ENCODE measurements at regions not wholly inside any gene's neighbourhood (a gene's known extent, or its start where the extent isn't known, plus 50 kb on each side); places are given as distances from the start of the nearest gene placed in this dataset.

DNA sequence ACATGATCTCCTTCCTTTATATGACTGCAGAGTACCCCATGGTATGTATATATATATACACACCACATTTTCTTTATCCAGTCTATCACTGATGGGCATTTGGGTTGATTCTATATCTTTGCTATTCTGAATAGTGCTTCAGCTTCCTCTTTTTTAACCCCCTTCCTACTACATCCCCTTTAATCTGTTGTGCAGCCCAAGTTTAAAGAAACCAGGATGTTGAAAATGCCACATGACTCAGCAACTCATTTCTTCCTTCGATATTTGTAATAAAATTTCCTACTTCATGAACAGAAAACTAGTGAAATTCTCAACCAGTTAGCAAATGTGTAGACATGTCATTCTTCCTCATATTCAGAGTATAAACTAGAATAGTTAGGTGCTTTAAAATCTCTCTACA lies 1245.7 kb upstream of the SORCS1 start:
- WGBS, 2 donors = 37 to 77% methylated on average over 1 of the region's 1 CpG
- intact Hi-C loops (cut with DNase I) = no loop called here
- no peak for TF ChIP-seq POLR2AphosphoS5 (IDR thresholded peaks at IDR 0.05)
- TF ChIP-seq POLR2A (IDR thresholded peaks at IDR 0.05) = no peak
- TF ChIP-seq EP300 (IDR thresholded peaks at IDR 0.05) = no peak
- TF ChIP-seq, protein P1, sequence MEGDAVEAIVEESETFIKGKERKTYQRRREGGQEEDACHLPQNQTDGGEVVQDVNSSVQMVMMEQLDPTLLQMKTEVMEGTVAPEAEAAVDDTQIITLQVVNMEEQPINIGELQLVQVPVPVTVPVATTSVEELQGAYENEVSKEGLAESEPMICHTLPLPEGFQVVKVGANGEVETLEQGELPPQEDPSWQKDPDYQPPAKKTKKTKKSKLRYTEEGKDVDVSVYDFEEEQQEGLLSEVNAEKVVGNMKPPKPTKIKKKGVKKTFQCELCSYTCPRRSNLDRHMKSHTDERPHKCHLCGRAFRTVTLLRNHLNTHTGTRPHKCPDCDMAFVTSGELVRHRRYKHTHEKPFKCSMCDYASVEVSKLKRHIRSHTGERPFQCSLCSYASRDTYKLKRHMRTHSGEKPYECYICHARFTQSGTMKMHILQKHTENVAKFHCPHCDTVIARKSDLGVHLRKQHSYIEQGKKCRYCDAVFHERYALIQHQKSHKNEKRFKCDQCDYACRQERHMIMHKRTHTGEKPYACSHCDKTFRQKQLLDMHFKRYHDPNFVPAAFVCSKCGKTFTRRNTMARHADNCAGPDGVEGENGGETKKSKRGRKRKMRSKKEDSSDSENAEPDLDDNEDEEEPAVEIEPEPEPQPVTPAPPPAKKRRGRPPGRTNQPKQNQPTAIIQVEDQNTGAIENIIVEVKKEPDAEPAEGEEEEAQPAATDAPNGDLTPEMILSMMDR (IDR thresholded peaks at IDR 0.05) = no peak

GRCh38 chr10:108409306-108409705 lies 1244.8 kb upstream of the SORCS1 start:
- no peaks in the 10 kb centered on the region for H3K36me3 ChIP-seq
- H3K27ac ChIP-seq = no peak overlapping the region
- no peaks in the 10 kb centered on the region for H3K9me3 ChIP-seq
- H3K4me1 ChIP-seq = no peaks in the 10 kb centered on the region
- H3K4me3 ChIP-seq = no peak overlapping the region
- no peaks in the 10 kb centered on the region for H3K27me3 ChIP-seq
- DNase-seq = no peak
- intact Hi-C loops (cut with DNase I) = no loop called here
- TF ChIP-seq, protein P1 (IDR thresholded peaks at IDR 0.05) = no peak
- TF ChIP-seq POLR2AphosphoS5 (IDR thresholded peaks at IDR 0.05) (no peak), EP300 (IDR thresholded peaks at IDR 0.05) (no peak), POLR2A (IDR thresholded peaks at IDR 0.05) (no peak)

More for the DNA sequence above, 1245.7 kb upstream of the SORCS1 start:
- H3K9me3 ChIP-seq = no peaks in the 10 kb centered on the region
- no peak for DNase-seq
- H3K27me3 ChIP-seq = no peaks in the 10 kb centered on the region
- H3K4me1 ChIP-seq = no peaks in the 10 kb centered on the region
- H3K36me3 ChIP-seq = no peaks in the 10 kb centered on the region
- H3K27ac ChIP-seq = no peak overlapping the region
- no peak overlapping the region for H3K4me3 ChIP-seq

GRCh38 chr10:108404155-108404554 lies 1239.6 kb upstream of the SORCS1 start:
- WGBS, 2 donors = 94 to 97% methylated on average over 1 of the region's 1 CpG
- Histone ChIP-seq H3K9me3 (no peaks in the 10 kb centered on the region), H3K4me3 (no peak overlapping the region), H3K36me3 (no peaks in the 10 kb centered on the region), H3K27ac (no peak overlapping the region), H3K27me3 (no peaks in the 10 kb centered on the region), H3K4me1 (no peaks in the 10 kb centered on the region)
- intact Hi-C loops (cut with DNase I) = no loop called here
- DNase-seq = no peak
- TF ChIP-seq EP300 (IDR thresholded peaks at IDR 0.05) = no peak
- TF ChIP-seq, protein P1 (IDR thresholded peaks at IDR 0.05) = no peak
- no peak for TF ChIP-seq POLR2AphosphoS5 (IDR thresholded peaks at IDR 0.05)
- TF ChIP-seq POLR2A (IDR thresholded peaks at IDR 0.05) = no peak

- Histone ChIP-seq H3K4me3 (no peak overlapping the region), H3K9me3 (no peaks in the 10 kb centered on the region), H3K27ac (no peak overlapping the region), H3K27me3 (no peaks in the 10 kb centered on the region), H3K36me3 (no peaks in the 10 kb centered on the region), H3K4me1 (no peaks in the 10 kb centered on the region)
- TF ChIP-seq, protein P1 (IDR thresholded peaks at IDR 0.05) = no peak
- intact Hi-C loops (cut with DNase I) = no loop called here
- WGBS, 2 donors = 43 to 78% methylated on average over 4 of the region's 4 CpGs
- DNase-seq = no peak
Measured at GRCh38 chr10:108399465-108399864, 1235.0 kb upstream of the SORCS1 start.

DNA sequence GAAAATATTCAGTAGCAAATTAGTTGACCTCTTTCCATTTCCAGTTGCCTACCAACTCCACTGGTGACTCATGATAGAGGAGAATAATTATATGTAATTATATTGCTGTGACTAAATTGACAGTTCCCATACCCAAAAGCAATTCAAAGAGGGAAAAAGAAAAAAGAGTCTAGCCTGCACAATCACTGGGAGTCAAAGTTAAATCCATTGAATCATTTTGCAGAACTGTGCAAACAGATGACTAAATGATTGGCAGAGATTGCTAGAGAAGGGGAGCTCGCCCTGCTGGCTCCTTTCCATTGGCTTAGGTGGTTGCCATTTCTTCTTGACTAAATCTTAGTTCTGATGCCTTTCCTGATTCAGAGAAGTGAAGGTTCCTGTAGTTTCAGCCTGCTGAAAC lies 1228.6 kb upstream of the SORCS1 start:
- Histone ChIP-seq H3K27me3 (no peaks in the 10 kb centered on the region), H3K4me3 (no peak overlapping the region), H3K4me1 (no peaks in the 10 kb centered on the region), H3K9me3 (no peaks in the 10 kb centered on the region), H3K36me3 (no peaks in the 10 kb centered on the region), H3K27ac (no peak overlapping the region)
- intact Hi-C loops (cut with DNase I) = no loop called here
- DNase-seq = no peak
- 8 to 47% methylated on average over 1 of the region's 1 CpG for WGBS, 2 donors
- TF ChIP-seq POLR2A (IDR thresholded peaks at IDR 0.05) (no peak), EP300 (IDR thresholded peaks at IDR 0.05) (no peak), POLR2AphosphoS5 (IDR thresholded peaks at IDR 0.05) (no peak)
- TF ChIP-seq, protein P1 (IDR thresholded peaks at IDR 0.05) = no peak
